Neural progenitor cell (in vitro differentiated cells): ENCODE measurements at regions not wholly inside any gene's neighbourhood (a gene's known extent, or its start where the extent isn't known, plus 50 kb on each side); places are given as distances from the start of the nearest gene placed in this dataset.

ENCODE experiments used
- EZH2 ChIP-seq: fragments of 200-600 bp; sonication (generic); IDR thresholded peaks from 2 replicates; pipeline ENCODE4 v1.6.1; 2017; ENCODE audit warnings: antibody characterized with exemption, mild to moderate bottlenecking, moderate library complexity
- EZH2phosphoT487 ChIP-seq: fragments of 200-600 bp; sonication (generic); IDR thresholded peaks from 2 replicates; pipeline ENCODE4 v1.6.1; 2017; ENCODE audit warnings: antibody characterized with exemption
- TF ChIP-seq, protein P1 (sequence below): fragments of 200-600 bp; sonication (generic); IDR thresholded peaks from 2 replicates; pipeline ENCODE4 v1.5.1; 2017; ENCODE audit warnings: antibody characterized with exemption, mild to moderate bottlenecking

DNA sequence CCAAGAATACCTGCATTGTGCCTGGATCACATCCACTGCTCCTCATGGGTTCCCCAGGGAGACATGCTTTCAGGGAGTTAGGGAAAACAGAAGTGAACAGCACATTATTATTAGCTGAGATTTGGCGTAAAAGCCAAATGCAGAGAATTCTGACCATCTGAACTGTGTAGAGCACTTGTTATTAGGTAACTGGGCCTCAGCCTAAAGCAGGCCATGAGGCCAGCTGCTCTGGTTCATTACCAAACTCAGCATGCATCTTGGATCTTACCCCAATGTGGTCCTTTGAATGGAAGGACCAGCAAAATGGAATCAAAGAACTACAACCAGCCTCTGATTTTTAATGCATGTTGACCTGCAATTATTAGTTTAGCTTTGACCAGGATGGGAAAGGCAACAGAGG is 322.3 kb downstream of the KCNS3 start:
- TF ChIP-seq EZH2phosphoT487, result no peak
- TF ChIP-seq, protein P1, sequence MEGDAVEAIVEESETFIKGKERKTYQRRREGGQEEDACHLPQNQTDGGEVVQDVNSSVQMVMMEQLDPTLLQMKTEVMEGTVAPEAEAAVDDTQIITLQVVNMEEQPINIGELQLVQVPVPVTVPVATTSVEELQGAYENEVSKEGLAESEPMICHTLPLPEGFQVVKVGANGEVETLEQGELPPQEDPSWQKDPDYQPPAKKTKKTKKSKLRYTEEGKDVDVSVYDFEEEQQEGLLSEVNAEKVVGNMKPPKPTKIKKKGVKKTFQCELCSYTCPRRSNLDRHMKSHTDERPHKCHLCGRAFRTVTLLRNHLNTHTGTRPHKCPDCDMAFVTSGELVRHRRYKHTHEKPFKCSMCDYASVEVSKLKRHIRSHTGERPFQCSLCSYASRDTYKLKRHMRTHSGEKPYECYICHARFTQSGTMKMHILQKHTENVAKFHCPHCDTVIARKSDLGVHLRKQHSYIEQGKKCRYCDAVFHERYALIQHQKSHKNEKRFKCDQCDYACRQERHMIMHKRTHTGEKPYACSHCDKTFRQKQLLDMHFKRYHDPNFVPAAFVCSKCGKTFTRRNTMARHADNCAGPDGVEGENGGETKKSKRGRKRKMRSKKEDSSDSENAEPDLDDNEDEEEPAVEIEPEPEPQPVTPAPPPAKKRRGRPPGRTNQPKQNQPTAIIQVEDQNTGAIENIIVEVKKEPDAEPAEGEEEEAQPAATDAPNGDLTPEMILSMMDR, result no peak
- no peak for TF ChIP-seq EZH2
